B cell (primary cell): ENCODE measurements at regions not wholly inside any gene's neighbourhood (a gene's known extent, or its start where the extent isn't known, plus 50 kb on each side); places are given as distances from the start of the nearest gene placed in this dataset.

Experiments used
- CTCF ChIP-seq: fragments of 200-600 bp; IDR thresholded peaks from one replicate; pipeline ENCODE4 v1.8.0; 2022; ENCODE audit warnings: antibody characterized with exemption, mild to moderate bottlenecking
- EZH2 ChIP-seq: IDR thresholded peaks from 2 replicates; pipeline ENCODE4 v1.6.1; 2012; ENCODE audit warnings: borderline replicate concordance, low read depth, mild to moderate bottlenecking, moderate library complexity, low read length; ENCODE audit not compliant: insufficient read depth, poor library complexity, severe bottlenecking

GRCh38 chr3:105094588-105094987 is 272.1 kb upstream of the ALCAM start:
- TF ChIP-seq CTCF, result no peak
- TF ChIP-seq EZH2, result no peak
